HL-60 (cell line): ENCODE measurements at regions not wholly inside any gene's neighbourhood (a gene's known extent, or its start where the extent isn't known, plus 50 kb on each side); places are given as distances from the start of the nearest gene placed in this dataset.

Experiments used
- POLR2AphosphoS5 ChIP-seq: IDR thresholded peaks from 2 replicates; pipeline ENCODE4 v1.6.1; 2012; ENCODE audit warnings: low read depth
- TF ChIP-seq, protein P1 (sequence below): IDR thresholded peaks from one replicate; pipeline ENCODE4 v1.5.1; 2011; ENCODE audit warnings: low read length, control low read depth, inconsistent platforms; ENCODE audit not compliant: insufficient read depth
- TF ChIP-seq, protein P2 (sequence below): IDR thresholded peaks from 2 replicates; pipeline ENCODE4 v1.6.1; 2012; ENCODE audit warnings: low read depth; ENCODE audit not compliant: insufficient replicate concordance

DNA sequence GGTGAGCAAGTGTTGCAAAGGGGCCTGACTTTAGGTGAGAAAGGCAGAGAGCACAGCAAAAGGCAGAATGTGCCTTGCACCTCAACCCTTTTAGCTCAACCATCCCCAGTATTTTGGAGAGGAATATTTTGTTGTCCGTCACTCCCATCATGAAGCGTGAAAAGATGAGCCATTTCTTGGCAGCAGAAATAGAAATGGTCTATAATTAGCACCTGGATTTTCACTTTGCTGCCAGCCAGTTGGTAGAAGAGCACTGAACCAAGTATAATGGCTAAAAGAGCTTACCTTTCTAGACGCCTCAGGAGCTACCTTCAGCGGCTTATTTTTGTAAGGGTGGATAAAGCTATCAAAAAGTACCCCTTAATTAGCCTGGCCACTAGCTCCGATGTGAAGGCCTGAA, 406.7 kb downstream of the OCA2 start:
- TF ChIP-seq, protein P1, sequence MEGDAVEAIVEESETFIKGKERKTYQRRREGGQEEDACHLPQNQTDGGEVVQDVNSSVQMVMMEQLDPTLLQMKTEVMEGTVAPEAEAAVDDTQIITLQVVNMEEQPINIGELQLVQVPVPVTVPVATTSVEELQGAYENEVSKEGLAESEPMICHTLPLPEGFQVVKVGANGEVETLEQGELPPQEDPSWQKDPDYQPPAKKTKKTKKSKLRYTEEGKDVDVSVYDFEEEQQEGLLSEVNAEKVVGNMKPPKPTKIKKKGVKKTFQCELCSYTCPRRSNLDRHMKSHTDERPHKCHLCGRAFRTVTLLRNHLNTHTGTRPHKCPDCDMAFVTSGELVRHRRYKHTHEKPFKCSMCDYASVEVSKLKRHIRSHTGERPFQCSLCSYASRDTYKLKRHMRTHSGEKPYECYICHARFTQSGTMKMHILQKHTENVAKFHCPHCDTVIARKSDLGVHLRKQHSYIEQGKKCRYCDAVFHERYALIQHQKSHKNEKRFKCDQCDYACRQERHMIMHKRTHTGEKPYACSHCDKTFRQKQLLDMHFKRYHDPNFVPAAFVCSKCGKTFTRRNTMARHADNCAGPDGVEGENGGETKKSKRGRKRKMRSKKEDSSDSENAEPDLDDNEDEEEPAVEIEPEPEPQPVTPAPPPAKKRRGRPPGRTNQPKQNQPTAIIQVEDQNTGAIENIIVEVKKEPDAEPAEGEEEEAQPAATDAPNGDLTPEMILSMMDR = no peak
- TF ChIP-seq POLR2AphosphoS5 = no peak
- TF ChIP-seq, protein P2, sequence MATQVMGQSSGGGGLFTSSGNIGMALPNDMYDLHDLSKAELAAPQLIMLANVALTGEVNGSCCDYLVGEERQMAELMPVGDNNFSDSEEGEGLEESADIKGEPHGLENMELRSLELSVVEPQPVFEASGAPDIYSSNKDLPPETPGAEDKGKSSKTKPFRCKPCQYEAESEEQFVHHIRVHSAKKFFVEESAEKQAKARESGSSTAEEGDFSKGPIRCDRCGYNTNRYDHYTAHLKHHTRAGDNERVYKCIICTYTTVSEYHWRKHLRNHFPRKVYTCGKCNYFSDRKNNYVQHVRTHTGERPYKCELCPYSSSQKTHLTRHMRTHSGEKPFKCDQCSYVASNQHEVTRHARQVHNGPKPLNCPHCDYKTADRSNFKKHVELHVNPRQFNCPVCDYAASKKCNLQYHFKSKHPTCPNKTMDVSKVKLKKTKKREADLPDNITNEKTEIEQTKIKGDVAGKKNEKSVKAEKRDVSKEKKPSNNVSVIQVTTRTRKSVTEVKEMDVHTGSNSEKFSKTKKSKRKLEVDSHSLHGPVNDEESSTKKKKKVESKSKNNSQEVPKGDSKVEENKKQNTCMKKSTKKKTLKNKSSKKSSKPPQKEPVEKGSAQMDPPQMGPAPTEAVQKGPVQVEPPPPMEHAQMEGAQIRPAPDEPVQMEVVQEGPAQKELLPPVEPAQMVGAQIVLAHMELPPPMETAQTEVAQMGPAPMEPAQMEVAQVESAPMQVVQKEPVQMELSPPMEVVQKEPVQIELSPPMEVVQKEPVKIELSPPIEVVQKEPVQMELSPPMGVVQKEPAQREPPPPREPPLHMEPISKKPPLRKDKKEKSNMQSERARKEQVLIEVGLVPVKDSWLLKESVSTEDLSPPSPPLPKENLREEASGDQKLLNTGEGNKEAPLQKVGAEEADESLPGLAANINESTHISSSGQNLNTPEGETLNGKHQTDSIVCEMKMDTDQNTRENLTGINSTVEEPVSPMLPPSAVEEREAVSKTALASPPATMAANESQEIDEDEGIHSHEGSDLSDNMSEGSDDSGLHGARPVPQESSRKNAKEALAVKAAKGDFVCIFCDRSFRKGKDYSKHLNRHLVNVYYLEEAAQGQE = no peak
